Lower leg skin (tissue), 4 donors: ENCODE measurements at regions not wholly inside any gene's neighbourhood (a gene's known extent, or its start where the extent isn't known, plus 50 kb on each side); places are given as distances from the start of the nearest gene placed in this dataset.

Source experiments
- DNase-seq, 2 donors: peaks; one replicate each; pipeline ENCODE4 v3.0.0-alpha.2; 2019; ENCODE audit warnings: low spot score in 2 of 2
- H3K4me3 ChIP-seq: fragments of 200-600 bp; sonication (generic); 2 replicates; pipeline ENCODE4 v1.5.1; 2017; ENCODE audit warnings: mild to moderate bottlenecking, low read depth; ENCODE audit not compliant: poor library complexity, severe bottlenecking
- CTCF ChIP-seq, 3 donors: fragments of 450-650 bp; IDR thresholded peaks; one replicate each; pipeline ENCODE4 v1.5.1; 2016; ENCODE audit warnings: antibody characterized with exemption in 3 of 3, mild to moderate bottlenecking in 3 of 3, moderate library complexity in 2 of 3
- POLR2A ChIP-seq, 2 donors: fragments of 450-650 bp; IDR thresholded peaks; one replicate each; pipeline ENCODE4 v1.6.1; 2016 to 2017; ENCODE audit warnings: antibody characterized with exemption in 2 of 2, mild to moderate bottlenecking in 1 of 2, moderate library complexity in 1 of 2
- WGBS, 2 donors: methylation state at CpG; one replicate each; pipeline ENCODE4 v1.1.5; 2018; 5-methylcytosine and 5-hydroxymethylcytosine counted together
- intact Hi-C: fragments of 100-400 bp; cut with DNase I; formaldehyde crosslinking; loops from one replicate; pipeline ENCODE4 v1.15.0; 2023; ENCODE audit warnings: low total_unique reads

GRCh38 chr17:22490399-22490798, 798.1 kb downstream of the KCNJ18 start:
- 41 to 52% methylated on average over 3 of the region's 3 CpGs for WGBS, 2 donors
- DNase-seq: peak in 1 of 2 donors; percentile 39
- no peak overlapping the region for H3K4me3 ChIP-seq
- TF ChIP-seq POLR2A (IDR thresholded peaks at IDR 0.05): no peak
- no peak for TF ChIP-seq CTCF (IDR thresholded peaks at IDR 0.05)
- intact Hi-C loops: no loop called here

GRCh38 chr17:22492331-22492730, 800.0 kb downstream of the KCNJ18 start:
- no peak for DNase-seq
- no peak overlapping the region for H3K4me3 ChIP-seq
- 47 to 51% methylated on average over 4 of the region's 4 CpGs for WGBS, 2 donors
- no peak for TF ChIP-seq POLR2A (IDR thresholded peaks at IDR 0.05)
- no peak for TF ChIP-seq CTCF (IDR thresholded peaks at IDR 0.05)
- intact Hi-C loops: no loop called here

- 71 to 75% methylated on average over 5 of the region's 5 CpGs for WGBS, 2 donors
- H3K4me3 ChIP-seq: no peak overlapping the region
- intact Hi-C loops: no loop called here
- TF ChIP-seq CTCF (IDR thresholded peaks at IDR 0.05): no peak
- no peak for TF ChIP-seq POLR2A (IDR thresholded peaks at IDR 0.05)
- DNase-seq: no peak
These were observed 804.1 kb downstream of the KCNJ18 start for GRCh38 chr17:22496450-22496849.

GRCh38 chr17:22503322-22503899, 811.1 kb downstream of the KCNJ18 start:
- intact Hi-C loops: no loop called here
- TF ChIP-seq POLR2A (IDR thresholded peaks at IDR 0.05): no peak
- no peak for TF ChIP-seq CTCF (IDR thresholded peaks at IDR 0.05)
- WGBS, 2 donors: 67 to 72% methylated on average over 5 of the region's 5 CpGs
- DNase-seq: peak in 1 of 2 donors; percentile 34
- no peak overlapping the region for H3K4me3 ChIP-seq

- intact Hi-C loops: no loop called here
- peak in 1 of 2 donors; percentile 76 for DNase-seq
- 79 to 85% methylated on average over 10 of the region's 10 CpGs for WGBS, 2 donors
- TF ChIP-seq POLR2A (IDR thresholded peaks at IDR 0.05): no peak
- TF ChIP-seq CTCF (IDR thresholded peaks at IDR 0.05): no peak
- H3K4me3 ChIP-seq: no peak overlapping the region
These were observed 813.3 kb downstream of the KCNJ18 start for GRCh38 chr17:22505660-22506059.

- TF ChIP-seq CTCF (IDR thresholded peaks at IDR 0.05) (no peak), POLR2A (IDR thresholded peaks at IDR 0.05) (no peak)
- peak in 1 of 2 donors; percentile 76 for DNase-seq
- intact Hi-C loops: no loop called here
- 74 to 80% methylated on average over 23 of the region's 23 CpGs for WGBS, 2 donors
- H3K4me3 ChIP-seq: no peak overlapping the region
These were observed 813.9 kb downstream of the KCNJ18 start for GRCh38 chr17:22506231-22506630.
